ENCODE measurements at regions not wholly inside any gene's neighbourhood (a gene's known extent, or its start where the extent isn't known, plus 50 kb on each side); places are given as distances from the start of the nearest gene placed in this dataset.
"Not testable (repeated sequence)": the region's sequence is repeated elsewhere in the genome, so short reads cannot be mapped to it uniquely, and the experiment has no call there.

DNA sequence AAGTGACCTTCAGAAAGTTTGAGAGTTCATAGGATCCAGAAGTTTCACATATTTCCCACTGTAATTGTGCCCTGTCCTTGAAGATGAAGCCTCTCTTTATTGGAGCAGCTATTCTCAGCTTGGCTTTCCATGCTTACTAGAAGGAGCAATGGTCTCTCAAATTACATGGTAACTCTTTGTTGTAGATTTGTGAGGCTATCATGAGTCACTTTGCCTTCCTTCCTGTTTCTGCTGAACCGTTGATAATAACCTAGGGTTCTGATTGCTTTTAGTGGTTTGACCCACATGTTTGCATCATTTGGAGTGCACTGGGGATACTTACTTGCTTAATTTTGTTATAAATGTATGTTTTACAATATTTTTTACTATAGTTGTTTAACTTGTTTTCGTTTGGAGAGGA is 772.9 kb upstream of the SLITRK6 start:
- DNase-seq (ENCODE audit: low read depth) = peak; percentile 80

DNA sequence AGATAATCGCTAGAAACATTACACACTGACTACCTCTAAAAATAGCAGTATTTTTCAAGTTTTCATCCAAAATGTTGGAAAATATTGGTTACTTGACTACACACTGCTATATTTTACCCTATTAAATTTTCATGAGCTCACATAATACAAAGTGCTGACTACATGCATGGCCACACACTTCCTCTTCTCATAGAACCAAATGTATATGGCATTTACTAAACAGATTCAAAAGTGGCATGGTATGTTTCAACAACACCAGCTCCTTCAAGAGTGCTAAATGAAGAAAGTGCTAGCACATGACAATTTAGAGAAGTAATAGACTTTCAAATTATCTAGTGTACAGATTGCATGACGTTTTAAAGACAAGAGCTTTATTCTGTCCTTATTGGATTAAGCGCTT is 780.4 kb upstream of the SLITRK6 start:
- no peak for DNase-seq (ENCODE audit: low read depth)

DNA sequence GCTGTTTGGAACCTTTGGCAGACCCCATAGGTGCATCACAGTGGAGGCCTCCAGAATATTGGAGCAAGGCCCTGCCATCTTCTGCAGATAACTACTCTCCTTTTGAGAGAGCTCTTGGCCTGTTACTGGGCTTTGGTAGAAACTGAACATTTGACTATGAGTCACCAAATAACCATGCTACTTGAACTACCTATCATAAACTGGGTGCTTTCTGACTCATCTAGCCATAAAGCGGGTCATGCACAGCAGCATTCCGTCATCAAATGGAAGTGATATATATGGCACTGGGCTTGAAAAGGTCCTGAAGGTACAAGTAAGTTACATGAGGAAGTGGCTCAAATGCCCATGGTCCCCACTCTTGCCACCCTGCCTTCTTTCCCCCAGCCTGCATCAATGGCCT is 782.5 kb upstream of the SLITRK6 start:
- peak; percentile 76 for DNase-seq (ENCODE audit: low read depth)

DNA sequence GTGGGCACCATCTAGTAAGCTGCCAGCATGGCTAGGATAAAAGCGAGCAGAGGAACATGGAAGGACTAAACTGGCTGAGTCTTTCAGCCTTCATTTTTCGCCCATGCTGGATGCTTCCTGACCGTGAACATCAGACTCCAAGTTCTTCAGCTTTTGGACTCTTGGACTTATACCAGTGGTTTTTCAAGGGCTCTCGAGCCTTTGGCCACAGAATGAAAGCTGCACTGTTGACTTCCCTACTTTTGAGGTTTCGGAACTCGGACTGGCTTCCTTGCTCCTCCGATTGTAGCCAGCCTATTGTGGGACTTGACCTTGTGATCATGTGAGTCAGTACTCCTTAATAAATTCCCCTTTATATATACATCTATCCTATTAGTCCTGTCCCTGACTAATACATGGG is 785.1 kb upstream of the SLITRK6 start:
- DNase-seq (ENCODE audit: low read depth) = no peak

DNA sequence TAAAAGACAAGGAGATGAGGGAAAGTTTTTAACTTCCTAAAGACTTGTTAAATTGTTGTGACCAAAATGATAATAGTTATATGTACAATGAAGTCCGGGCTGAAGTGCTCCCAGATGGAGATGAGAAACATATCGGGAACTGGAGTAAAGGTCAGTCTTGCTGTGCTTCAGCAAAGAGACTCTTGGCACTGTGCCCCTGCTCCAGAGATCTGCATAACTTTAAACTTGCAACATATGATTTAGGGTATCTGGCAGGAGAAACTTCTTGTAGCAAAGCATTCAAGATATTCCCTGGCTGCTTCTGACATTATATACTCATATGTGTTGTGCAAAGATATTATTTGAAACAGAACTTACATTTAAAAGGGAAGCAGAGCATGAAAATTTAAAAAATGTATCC is 786.6 kb upstream of the SLITRK6 start:
- peak; percentile 63 for DNase-seq (ENCODE audit: low read depth)

DNA sequence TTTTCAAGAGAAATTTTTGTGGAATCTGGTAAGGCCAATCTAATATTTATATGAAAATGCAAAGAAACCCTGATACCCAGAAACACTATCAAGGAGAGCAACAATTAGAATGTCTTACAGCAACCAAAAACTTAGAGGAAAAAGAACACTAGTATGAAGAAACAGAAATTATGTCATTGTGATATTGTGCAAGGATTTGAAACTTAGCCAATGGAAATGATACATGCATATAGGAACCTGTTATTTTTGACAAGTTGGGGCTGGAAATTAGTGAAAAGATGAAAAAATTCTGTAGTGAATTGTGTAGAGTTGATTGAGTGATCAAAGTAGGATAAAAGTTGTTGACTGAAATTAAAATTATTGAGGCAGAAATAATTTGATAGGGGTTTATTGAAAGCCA is 792.6 kb upstream of the SLITRK6 start:
- no peak for DNase-seq (ENCODE audit: low read depth)

DNA sequence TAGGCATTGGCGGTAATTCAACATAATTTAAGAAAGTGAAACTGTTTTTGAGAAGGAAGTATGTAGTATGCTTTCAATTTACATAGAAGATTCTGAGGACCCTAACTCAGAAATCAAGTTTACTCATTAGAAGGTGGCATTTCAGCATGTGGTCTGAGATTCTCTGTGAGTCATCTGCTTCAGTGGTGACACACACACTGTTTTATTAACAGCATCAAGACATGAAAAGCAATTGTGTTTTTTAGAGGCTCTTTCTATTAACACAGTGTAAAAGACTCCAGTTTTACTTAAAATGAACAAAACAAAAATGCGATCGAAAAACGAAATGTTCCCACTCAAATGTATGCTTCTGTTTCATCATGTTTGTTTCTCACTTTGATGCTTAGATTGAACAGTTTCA is 802.1 kb upstream of the SLITRK6 start:
- DNase-seq (ENCODE audit: low read depth) = peak; percentile 30

DNA sequence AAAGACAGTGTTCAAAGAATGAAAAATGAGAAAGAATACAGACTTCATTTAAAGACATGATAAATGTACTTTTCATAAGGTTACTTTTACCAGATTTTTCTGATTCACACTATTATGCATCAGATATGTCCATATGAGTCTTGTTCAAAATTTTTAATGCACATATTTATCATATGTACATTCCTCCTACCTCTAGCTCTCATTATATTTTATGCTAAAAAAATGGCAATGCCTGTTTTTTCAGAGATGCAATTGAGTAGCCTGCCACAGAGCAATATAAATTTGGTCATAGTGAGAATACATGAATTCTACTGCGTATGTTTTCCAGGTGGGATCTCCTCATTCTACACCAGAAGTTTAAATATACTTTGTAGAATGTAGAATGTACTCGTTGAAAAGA is 807.0 kb upstream of the SLITRK6 start:
- no peak for DNase-seq (ENCODE audit: low read depth)

DNA sequence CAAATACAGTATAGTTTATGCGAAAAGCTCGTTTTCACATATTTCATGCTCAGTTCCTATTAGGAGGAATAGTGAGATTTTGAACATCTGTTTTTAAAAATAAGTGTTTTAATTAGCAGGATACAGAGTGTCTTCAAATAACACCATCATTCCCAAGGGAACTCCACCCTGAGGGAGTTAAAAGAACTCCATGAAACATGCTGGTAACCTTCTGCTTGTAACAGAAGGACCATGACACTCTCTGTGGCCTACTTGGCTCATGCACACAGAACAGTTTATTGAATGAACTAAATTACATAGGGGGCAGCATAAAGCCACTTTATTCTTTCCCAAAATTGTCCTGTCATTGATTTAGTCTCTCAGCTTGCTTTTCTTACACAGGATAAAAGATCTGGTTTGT is 809.5 kb upstream of the SLITRK6 start:
- DNase-seq (ENCODE audit: low read depth) = no peak

DNA sequence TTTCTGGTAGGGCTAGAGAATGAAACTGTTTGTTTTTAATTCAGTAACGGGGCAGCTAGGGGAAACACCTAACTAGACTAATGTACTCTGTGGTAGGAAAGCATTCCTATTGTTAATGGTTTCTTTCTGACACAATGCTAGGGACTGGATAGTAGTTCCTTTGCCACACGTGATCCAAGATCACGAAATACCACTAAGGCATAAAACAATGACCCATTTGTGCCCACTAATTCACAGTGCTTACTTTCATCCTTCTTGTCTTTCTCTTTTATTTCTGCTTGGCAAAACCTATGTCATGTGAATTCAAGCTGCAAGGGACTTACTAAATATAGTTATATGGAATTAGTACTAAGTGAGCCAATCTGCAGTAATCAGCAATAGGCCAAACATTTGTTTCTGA is 834.1 kb upstream of the SLITRK6 start:
- DNase-seq (ENCODE audit: low read depth) = no peak

DNA sequence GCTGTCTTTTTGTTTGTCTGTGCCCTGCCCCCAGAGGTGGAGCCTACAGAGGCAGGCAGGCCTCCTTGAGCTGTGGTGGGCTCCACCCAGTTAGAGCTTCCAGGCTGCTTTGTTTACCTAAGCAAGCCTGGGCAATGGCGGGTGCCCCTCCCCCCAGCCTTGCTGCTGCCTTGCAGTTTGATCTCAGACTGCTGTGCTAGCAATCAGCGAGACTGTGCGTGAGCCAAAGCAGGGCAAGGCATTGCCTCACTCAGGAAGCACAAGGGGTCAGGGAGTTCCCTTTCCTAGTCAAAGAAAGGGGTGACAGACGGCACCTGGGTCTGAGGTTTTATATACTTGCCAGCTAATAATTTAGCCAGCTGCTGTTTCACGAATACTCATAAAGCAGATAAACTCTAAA is 852.0 kb upstream of the SLITRK6 start:
- DNase-seq (ENCODE audit: low read depth) = not testable (repeated sequence)

DNA sequence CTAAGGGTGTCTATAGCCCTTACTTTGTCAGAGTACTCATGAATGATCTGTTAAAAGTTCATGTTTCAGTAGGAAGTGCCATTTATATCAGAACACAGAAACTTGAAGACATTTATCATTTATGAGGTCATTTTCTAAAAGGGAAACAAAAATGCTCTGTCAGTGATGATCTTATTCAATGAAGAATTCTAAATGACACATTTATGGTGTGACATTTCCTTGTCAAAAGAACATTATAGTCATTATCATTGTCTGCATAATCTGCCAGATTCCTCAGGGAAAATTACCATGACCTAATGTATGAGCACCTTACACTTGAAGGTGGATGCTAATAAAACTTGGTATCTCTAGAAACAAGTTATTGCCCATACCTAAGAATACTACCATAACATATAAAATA is 853.8 kb upstream of the SLITRK6 start:
- DNase-seq (ENCODE audit: low read depth) = no peak

DNA sequence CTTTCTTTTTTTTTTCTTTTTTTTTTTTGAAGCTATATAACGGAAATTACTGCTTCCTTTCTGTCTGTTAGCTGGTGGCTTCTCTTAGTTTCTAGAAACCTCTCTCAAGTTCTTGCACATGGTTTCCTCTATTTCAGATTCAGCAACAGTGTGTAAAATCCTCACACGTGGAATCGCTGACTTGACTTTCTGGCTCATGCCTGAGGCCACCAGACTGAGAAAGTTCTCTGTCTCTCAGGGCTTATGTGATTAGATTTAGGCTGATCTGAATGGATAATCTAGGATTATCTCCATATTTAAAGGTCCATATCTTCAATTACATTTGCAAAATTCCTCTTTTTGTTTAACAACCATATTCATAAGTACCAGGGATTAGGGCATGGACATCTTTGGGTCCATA is 856.3 kb upstream of the SLITRK6 start:
- no peak for DNase-seq (ENCODE audit: low read depth)

DNA sequence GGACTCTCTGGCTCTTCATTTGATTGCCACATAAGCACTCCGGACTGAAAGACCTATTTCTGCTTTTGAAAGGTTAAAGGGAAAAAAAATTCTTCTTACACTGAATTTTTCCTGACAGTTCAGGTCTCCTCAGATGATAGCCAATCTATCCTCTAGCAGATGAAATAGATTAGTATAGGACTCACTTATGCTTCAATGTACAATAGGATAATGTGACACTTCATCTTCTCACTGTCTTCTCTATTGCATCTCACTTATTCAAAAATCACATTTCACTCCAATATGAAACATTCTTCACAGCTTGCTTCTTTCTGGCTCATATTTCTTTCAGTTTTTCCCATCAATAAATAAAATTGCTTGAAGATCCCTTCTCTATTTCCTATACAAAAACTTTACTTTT is 860.9 kb upstream of the SLITRK6 start:
- DNase-seq (ENCODE audit: low read depth) = no peak

DNA sequence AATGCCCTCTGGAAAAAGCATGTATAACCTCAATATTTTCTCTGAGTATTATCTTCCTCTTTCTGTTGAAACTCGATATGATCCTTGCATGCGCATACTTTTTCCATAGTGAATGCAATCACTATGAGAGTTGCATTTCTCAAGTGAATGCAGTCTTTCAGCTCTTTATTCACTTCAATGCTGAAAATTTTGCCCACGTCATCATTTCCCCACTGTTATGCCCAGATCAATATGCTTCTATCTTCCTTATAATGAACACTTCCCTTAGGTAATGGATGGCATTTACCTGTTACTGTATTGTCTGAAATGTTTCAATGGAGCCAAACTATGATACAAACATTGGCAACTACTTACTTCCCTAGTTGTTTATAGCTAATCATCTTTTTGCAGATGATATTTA is 866.6 kb upstream of the SLITRK6 start:
- no peak for DNase-seq (ENCODE audit: low read depth)

DNA sequence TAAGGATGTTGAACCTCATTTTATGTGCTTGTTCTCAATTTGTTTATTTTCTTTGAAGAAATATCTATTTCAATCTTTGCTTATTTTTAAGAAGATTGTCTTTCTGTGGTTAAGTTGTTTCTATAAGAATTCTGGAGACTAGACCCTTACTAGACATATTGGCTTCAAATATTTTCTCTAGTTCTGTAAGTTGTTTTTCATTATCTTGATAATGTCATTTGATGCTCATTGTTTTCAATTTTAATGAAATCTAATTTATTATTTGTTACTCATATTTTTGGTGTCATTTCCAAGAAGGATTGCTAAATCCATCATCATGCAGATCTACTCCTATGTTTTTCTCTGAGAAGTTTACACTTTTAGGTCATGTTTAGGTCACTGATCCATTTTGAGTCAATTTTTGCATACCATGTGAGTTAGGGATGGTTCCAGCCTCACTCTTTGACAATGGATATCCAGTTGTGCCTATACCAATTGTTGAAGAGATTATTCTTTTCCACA is 874.8 kb upstream of the SLITRK6 start:
- no peak for DNase-seq (ENCODE audit: low read depth)

DNA sequence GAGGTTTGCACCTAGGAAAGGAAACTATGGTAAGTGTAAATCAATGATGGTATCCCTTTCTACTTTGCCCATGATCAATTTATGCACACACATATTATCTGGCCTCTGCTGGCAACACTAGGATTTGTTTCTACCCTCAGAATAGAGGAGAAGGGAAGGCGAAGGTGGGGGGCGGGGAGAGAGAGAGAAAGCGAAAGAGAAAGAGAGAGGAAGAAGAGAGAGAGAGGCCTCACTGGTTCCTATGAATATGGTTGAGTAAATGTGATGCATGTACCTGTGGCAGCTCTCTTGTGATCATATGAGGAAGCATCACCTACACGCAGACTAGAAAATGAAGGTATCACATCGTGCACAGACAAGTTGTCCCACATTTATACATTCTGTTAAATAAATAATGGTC is 882.0 kb upstream of the SLITRK6 start:
- peak; percentile 23 for DNase-seq (ENCODE audit: low read depth)

DNA sequence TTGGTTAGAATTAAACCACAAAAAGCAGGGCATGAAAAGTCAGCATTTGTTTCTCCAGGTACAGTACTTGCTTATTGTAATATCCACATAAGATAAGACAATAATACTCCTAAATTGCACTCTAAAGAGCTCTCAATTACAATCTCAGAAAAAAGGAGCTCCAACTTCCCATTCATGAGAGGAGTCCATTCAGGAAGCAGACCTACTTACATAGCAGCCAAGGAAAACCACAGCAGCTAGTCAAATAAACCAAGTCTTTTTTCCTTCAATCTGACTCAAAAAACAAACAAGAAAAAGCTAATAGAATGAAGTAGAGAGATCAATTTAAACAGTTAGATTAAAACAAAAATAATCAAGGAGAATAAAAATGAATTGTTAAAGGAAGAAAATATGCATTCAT is 885.2 kb upstream of the SLITRK6 start:
- no peak for DNase-seq (ENCODE audit: low read depth)

DNA sequence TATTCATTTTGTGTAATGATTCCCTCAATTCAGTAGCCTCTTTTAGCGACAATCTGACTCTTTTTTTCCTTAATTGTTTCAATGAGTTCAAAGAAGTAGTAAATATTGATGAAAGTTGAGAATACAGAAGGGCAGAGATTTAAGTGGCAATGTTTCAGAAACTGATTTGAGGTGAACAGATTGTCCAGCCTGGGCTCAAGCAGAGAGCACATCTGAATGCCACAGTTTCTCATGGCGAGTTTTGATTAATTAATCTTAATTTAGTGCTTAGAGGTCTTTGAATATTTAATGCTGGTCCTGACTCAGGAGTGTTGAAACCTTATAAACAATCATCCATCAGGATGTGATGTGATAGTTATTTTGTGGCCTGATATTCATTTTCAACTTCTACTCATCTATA is 890.7 kb upstream of the SLITRK6 start:
- DNase-seq (ENCODE audit: low read depth) = no peak

DNA sequence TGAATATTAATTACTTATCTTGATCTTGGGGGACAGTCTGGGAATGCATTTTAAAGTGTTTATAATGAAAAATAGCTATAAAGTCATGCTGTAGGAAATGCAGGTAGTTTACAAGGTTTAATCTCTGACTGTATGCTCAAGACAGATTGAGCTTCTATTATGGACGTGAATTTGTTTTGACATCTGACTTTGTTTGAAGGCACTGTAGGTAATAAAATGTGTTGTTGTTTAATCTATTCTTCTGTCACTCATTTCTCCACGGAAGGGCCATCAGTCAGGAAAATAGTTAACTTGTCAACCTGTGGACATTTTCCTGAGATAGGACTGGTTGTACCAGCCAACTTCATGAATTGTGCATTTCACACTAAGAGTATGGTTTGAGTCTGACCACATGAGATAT is 893.1 kb upstream of the SLITRK6 start:
- DNase-seq (ENCODE audit: low read depth) = no peak

DNA sequence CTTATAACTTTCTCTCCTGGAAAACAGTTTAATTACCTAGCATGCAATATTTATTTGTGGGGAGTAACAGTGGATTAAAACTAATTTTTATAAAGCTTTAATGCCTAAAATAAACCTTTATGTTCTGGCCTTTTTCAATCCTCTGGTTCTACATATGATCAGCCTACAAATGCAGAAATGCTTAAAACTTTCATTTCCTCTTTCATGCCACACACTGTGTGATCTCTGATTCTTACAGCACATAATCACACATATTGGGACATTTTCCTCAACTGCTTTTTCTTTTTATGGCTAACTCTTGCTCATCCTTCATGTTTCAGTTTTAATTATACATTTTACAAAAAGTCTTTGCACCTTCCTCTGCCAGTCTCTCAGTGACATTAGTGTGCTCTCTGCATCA is 910.8 kb upstream of the SLITRK6 start:
- DNase-seq (ENCODE audit: low read depth) = no peak

DNA sequence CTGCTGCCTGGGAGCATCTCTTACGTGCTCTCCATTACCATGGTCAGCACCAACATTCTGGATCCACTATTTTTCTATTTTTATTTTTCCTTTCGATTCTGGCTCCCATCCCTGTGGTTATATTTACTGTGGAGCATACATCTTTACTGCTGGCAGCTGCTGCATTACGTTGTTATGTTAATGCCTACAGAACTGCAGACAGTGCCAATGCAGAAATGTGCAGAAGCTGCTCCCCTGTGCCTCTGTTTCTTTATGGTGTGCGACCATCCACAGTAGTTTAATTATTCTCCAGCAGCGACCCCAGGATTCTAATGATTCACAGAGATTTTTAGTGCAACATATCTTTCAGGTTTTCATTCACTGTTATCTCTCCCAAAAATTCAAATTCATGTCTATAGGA is 911.7 kb upstream of the SLITRK6 start:
- no peak for DNase-seq (ENCODE audit: low read depth)

DNA sequence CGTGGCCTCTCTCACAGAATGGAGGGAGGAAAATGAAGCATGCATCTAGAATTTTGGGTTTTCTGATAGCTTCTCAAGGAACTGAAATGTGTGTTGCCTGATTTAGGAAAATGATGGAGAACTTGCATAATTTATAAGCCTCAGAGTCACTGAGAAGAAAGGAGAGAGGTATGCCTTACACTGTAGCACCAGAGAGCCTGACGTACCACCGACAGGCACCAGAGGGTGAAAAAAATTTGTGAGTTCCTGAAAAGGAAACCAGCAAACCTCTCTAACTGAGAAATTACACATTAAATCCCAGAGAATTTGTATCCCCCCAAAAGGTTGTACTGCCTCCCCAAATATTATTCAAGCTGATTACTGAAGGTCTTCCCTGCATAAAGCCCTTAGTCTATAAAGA is 915.3 kb upstream of the SLITRK6 start:
- DNase-seq (ENCODE audit: low read depth) = no peak

DNA sequence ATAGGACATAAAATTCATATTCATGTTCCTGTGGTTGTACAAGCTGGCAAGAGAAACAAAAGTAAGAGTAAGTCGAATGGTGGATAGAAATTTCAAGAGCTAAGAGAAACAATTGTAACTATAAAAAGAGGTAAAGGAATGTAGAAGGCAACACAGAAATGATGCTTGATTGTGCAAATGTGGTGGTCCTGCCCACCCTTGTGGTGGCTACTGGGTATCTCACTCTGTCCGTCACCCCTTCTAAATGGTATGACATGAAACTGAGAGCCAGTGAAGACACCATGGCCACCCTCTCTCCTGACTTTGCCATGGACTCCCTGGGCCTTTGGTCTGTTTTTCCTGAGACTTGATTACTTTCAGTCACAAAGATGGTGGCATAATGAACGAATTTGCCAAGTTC is 925.9 kb upstream of the SLITRK6 start:
- DNase-seq (ENCODE audit: low read depth) = peak; percentile 1

DNA sequence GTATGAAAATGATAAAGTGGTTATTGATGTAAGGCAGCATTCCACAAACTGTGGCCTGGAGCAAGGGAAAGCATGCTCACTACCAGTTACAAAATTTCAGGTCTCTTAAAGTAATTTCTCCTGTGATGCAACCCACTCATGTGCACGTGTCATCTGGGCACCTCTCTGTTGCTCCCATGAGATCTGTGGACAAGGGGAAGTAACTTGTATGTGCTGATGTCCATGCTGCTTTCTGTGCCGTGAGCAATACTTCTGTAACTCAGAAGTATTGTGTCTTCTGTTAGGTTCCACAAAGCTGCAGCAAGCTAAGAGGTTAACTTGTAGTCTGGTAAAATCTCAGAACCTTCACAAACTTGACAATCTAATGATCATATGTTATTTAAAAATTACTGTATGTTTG is 930.0 kb upstream of the SLITRK6 start:
- no peak for DNase-seq (ENCODE audit: low read depth)

Data from RPMI7951 (cell line).